ENCODE measurements at regions not wholly inside any gene's neighbourhood (a gene's known extent, or its start where the extent isn't known, plus 50 kb on each side); places are given as distances from the start of the nearest gene placed in this dataset.
"Not testable (repeated sequence)": the region's sequence is repeated elsewhere in the genome, so short reads cannot be mapped to it uniquely, and the experiment has no call there.

- in situ Hi-C loops (cut with MboI; ENCODE audit: low sequenced_read_pairs in 4 of 4) (no loop called here), intact Hi-C loops (cut with DNase I; ENCODE audit: low total_unique reads) (no loop called here)
- TF ChIP-seq CTCF (IDR thresholded peaks at IDR 0.05 in 4 of 5, conservative IDR thresholded peaks at IDR 0.05 in 1 of 5) (no peak), POLR2A (IDR thresholded peaks at IDR 0.05) (no peak)
- Histone ChIP-seq H3K9me3 (no peaks in the 10 kb centered on the region), H3K27me3 (no peaks in the 10 kb centered on the region), H3K27ac (no peak overlapping the region), H3K36me3 (no peaks in the 10 kb centered on the region), H3K4me1 (no peaks in the 10 kb centered on the region), H3K4me3 (no peak overlapping the region)
- DNase-seq: no peak
- no peak for ATAC-seq
These were observed 166.2 kb upstream of the FGF13 start for GRCh38 chrX:138877746-138878145.

- H3K36me3 ChIP-seq: no peaks in the 10 kb centered on the region
- no peak overlapping the region for H3K27ac ChIP-seq
- TF ChIP-seq CTCF (IDR thresholded peaks at IDR 0.05 in 4 of 5, conservative IDR thresholded peaks at IDR 0.05 in 1 of 5) (no peak), POLR2A (IDR thresholded peaks at IDR 0.05) (no peak)
- in situ Hi-C loops (cut with MboI; ENCODE audit: low sequenced_read_pairs in 4 of 4) (no loop called here), intact Hi-C loops (cut with DNase I; ENCODE audit: low total_unique reads) (no loop called here)
- DNase-seq (no peak), ATAC-seq (no peak)
- H3K4me1 ChIP-seq: no peaks in the 10 kb centered on the region
- peaks cover 0 to 3% (median 0%) of the 10 kb centered on the region in 3 donors for H3K27me3 ChIP-seq
- no peaks in the 10 kb centered on the region for H3K9me3 ChIP-seq
- H3K4me3 ChIP-seq: no peak overlapping the region
These were observed 164.0 kb upstream of the FGF13 start for GRCh38 chrX:138875472-138875871.

- Histone ChIP-seq H3K4me1 (no peaks in the 10 kb centered on the region), H3K27me3 (peaks cover 0 to 3% (median 0%) of the 10 kb centered on the region in 3 donors), H3K36me3 (no peaks in the 10 kb centered on the region), H3K27ac (no peak overlapping the region), H3K9me3 (no peaks in the 10 kb centered on the region), H3K4me3 (no peak overlapping the region)
- DNase-seq (no peak), ATAC-seq (no peak)
- intact Hi-C loops (cut with DNase I; ENCODE audit: low total_unique reads): no loop called here
- in situ Hi-C loops (cut with MboI; ENCODE audit: low sequenced_read_pairs in 4 of 4): no loop called here
- TF ChIP-seq POLR2A (IDR thresholded peaks at IDR 0.05) (no peak), CTCF (IDR thresholded peaks at IDR 0.05 in 4 of 5, conservative IDR thresholded peaks at IDR 0.05 in 1 of 5) (no peak)
These were observed 162.9 kb upstream of the FGF13 start for GRCh38 chrX:138874271-138874935.

- H3K4me1 ChIP-seq; ATAC-seq; DNase-seq; H3K9me3 ChIP-seq; H3K36me3 ChIP-seq; H3K4me3 ChIP-seq; H3K27ac ChIP-seq; in situ Hi-C loops (cut with MboI; ENCODE audit: low sequenced_read_pairs in 4 of 4); intact Hi-C loops (cut with DNase I; ENCODE audit: low total_unique reads); H3K27me3 ChIP-seq: not testable (repeated sequence)
These were observed 162.1 kb upstream of the FGF13 start for GRCh38 chrX:138873640-138874039.

- Histone ChIP-seq H3K36me3 (no peaks in the 10 kb centered on the region), H3K27ac (no peak overlapping the region), H3K4me3 (no peak overlapping the region), H3K27me3 (peaks cover 0 to 3% (median 0%) of the 10 kb centered on the region in 3 donors), H3K4me1 (no peaks in the 10 kb centered on the region), H3K9me3 (no peaks in the 10 kb centered on the region)
- in situ Hi-C loops (cut with MboI; ENCODE audit: low sequenced_read_pairs in 4 of 4) (no loop called here), intact Hi-C loops (cut with DNase I; ENCODE audit: low total_unique reads) (no loop called here)
- no peak for TF ChIP-seq POLR2A (IDR thresholded peaks at IDR 0.05)
- TF ChIP-seq CTCF (IDR thresholded peaks at IDR 0.05 in 4 of 5, conservative IDR thresholded peaks at IDR 0.05 in 1 of 5): no peak
- no peak for ATAC-seq
- no peak for DNase-seq
These were observed 161.0 kb upstream of the FGF13 start for GRCh38 chrX:138872537-138872936.
